ENCODE measurements at regions not wholly inside any gene's neighbourhood (a gene's known extent, or its start where the extent isn't known, plus 50 kb on each side); places are given as distances from the start of the nearest gene placed in this dataset.

DNA sequence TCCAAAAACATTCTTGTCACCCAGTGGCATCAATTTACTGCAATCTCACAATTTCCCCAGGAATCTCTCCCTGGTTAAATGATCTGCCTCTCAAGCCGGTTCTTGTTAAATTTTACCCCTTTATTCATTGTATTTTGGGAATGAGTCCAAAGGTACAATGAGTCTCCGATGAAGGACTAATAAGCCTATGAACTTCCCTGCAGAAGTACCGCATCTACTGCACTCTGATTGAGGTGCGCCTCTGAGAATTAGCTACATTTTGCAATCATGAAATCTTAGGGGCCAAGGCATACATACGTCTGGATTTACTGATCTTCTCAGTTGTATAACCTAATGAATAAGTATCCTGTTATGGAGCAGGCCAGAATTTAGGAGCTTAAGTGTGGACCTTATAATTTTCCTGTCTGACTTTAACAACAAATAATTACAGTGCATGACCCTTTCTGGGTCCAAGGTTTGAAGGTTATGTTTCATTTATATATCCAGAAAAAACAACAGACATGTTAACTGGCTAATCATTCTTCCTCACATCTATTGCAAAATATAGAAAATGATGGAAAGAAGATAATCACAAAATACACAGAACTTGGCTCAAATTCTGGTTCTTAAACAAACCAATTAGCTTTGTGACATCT lies 261.8 kb upstream of the NRXN1 start:
- no peak overlapping the region for H3K4me3 ChIP-seq
- H2AFZ ChIP-seq = no peak overlapping the region
- no peaks in the 10 kb centered on the region for H3K36me3 ChIP-seq (ENCODE audit: low read depth)
- no peaks in the 10 kb centered on the region for H3F3A ChIP-seq (ENCODE audit: insufficient read depth, low read depth)
- H3K9me2 ChIP-seq (ENCODE audit: insufficient read depth) = no peaks in the 10 kb centered on the region
- no peak overlapping the region for H3K27ac ChIP-seq
- CTCF ChIA-PET = no interaction called here
- DNase-seq = no peak
- intact Hi-C loops (cut with micrococcal nuclease; ENCODE audit: unreplicated experiment) = no loop called here
- no peaks in the 10 kb centered on the region for H3K27me3 ChIP-seq (ENCODE audit: insufficient read depth, low read depth)
- no peak overlapping the region for H3K4me2 ChIP-seq
- no TSS peak for BruUV-seq (replicated peaks)
- no peaks in the 10 kb centered on the region for H3K4me1 ChIP-seq (replicated peaks; ENCODE audit: insufficient read depth)
- POLR2A ChIA-PET (ENCODE audit: unreplicated experiment) = no interaction called here
- TF ChIP-seq EZH2 (IDR thresholded peaks at IDR 0.05; ENCODE audit: low read depth) = no peak
- TF ChIP-seq, protein P1, sequence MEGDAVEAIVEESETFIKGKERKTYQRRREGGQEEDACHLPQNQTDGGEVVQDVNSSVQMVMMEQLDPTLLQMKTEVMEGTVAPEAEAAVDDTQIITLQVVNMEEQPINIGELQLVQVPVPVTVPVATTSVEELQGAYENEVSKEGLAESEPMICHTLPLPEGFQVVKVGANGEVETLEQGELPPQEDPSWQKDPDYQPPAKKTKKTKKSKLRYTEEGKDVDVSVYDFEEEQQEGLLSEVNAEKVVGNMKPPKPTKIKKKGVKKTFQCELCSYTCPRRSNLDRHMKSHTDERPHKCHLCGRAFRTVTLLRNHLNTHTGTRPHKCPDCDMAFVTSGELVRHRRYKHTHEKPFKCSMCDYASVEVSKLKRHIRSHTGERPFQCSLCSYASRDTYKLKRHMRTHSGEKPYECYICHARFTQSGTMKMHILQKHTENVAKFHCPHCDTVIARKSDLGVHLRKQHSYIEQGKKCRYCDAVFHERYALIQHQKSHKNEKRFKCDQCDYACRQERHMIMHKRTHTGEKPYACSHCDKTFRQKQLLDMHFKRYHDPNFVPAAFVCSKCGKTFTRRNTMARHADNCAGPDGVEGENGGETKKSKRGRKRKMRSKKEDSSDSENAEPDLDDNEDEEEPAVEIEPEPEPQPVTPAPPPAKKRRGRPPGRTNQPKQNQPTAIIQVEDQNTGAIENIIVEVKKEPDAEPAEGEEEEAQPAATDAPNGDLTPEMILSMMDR (conservative IDR thresholded peaks at IDR 0.05) = no peak
- no peaks in the 10 kb centered on the region for H4K20me1 ChIP-seq (ENCODE audit: insufficient read depth)
- H3K9me3 ChIP-seq (ENCODE audit: insufficient read depth, low read depth) = no peaks in the 10 kb centered on the region
- no peaks in the 10 kb centered on the region for H3K79me2 ChIP-seq (ENCODE audit: low read depth)

DNA sequence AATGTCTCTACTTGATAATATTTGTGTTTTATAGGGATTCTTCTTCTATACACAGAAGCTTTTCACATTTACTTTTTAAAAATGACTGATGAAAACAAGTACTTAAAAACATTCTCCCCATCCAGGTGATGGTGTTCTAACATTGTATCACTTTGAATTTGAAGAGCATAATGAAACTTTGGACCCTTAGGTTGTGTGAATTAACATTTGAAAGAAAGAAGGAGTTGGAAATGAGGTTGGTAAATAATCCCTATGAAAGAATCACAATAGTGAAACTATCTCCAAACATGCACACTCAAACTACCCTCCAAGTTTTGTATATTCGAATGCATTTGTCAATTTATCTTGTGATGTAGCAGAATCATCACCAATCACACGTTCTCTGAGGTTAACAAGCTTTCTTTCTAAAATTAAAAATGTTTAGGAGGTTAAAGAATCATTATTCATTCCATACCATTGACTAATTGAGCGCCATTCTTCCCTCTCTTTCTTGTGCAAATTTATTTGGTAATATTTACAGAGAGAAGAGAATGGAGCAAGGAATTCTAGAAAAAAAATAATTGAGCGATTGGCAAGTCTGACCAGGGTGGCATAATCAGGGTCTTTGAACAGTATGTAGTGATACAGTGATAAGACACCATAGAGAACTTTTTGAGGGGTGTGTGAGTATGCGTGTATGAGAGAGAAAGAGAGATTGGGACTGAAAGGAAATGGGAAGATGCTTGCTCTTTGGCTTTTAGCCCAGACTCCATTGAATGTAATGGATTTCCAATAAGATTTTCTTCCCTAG lies 260.0 kb upstream of the NRXN1 start:
- POLR2A ChIA-PET (ENCODE audit: unreplicated experiment) = no interaction called here
- H4K20me1 ChIP-seq (ENCODE audit: insufficient read depth) = no peaks in the 10 kb centered on the region
- H2AFZ ChIP-seq = no peak overlapping the region; the same call in 1 of the 2 replicates
- TF ChIP-seq EZH2 (IDR thresholded peaks at IDR 0.05; ENCODE audit: low read depth) = no peak
- TF ChIP-seq, protein P1 (conservative IDR thresholded peaks at IDR 0.05) = no peak
- no peaks in the 10 kb centered on the region for H3K9me2 ChIP-seq (ENCODE audit: insufficient read depth)
- no peaks in the 10 kb centered on the region for H3K27me3 ChIP-seq (ENCODE audit: insufficient read depth, low read depth)
- H3K27ac ChIP-seq = no peak overlapping the region
- no peak overlapping the region for H3K4me2 ChIP-seq
- H3K36me3 ChIP-seq (ENCODE audit: low read depth) = no peaks in the 10 kb centered on the region
- CTCF ChIA-PET = no interaction called here
- no peaks in the 10 kb centered on the region for H3F3A ChIP-seq (ENCODE audit: insufficient read depth, low read depth)
- no peaks in the 10 kb centered on the region for H3K4me1 ChIP-seq (replicated peaks; ENCODE audit: insufficient read depth)
- H3K4me3 ChIP-seq = no peak overlapping the region
- H3K9me3 ChIP-seq (ENCODE audit: insufficient read depth, low read depth) = no peaks in the 10 kb centered on the region
- intact Hi-C loops (cut with micrococcal nuclease; ENCODE audit: unreplicated experiment) = no loop called here
- no TSS peak for BruUV-seq (replicated peaks)
- no peak for DNase-seq
- no peaks in the 10 kb centered on the region for H3K79me2 ChIP-seq (ENCODE audit: low read depth)

DNA sequence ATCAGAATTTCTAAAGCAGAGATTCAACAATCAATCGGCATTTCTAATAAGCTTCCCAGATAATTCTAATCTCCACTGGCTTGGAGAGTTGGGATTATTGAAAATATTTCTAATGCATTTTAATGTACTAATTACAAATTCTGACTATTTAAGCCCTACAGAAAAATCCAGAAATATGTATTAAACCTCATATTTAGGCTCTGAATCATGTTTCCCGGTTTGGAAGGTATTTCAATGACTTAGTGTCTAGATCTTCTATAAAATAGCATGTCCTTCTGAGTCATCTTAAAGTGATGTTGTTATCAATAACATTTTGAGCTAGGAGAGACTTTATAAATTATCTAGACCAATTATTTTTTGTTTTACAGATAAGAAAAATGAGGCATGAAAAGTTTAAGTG lies 258.8 kb upstream of the NRXN1 start:
- no peak overlapping the region for H2AFZ ChIP-seq
- H3K36me3 ChIP-seq (ENCODE audit: low read depth) = no peaks in the 10 kb centered on the region
- CTCF ChIA-PET = no interaction called here
- no peak for DNase-seq
- H3K9me2 ChIP-seq (ENCODE audit: insufficient read depth) = no peaks in the 10 kb centered on the region; the same call in 1 of the 2 replicates
- H3K9me3 ChIP-seq (ENCODE audit: insufficient read depth, low read depth) = no peaks in the 10 kb centered on the region
- H3K27ac ChIP-seq = no peak overlapping the region
- no peak overlapping the region for H3K4me3 ChIP-seq
- TF ChIP-seq EZH2 (IDR thresholded peaks at IDR 0.05; ENCODE audit: low read depth) = no peak
- TF ChIP-seq, protein P1 (conservative IDR thresholded peaks at IDR 0.05) = no peak
- H3K4me1 ChIP-seq (replicated peaks; ENCODE audit: insufficient read depth) = no peaks in the 10 kb centered on the region
- no peak overlapping the region for H3K4me2 ChIP-seq
- POLR2A ChIA-PET (ENCODE audit: unreplicated experiment) = no interaction called here
- intact Hi-C loops (cut with micrococcal nuclease; ENCODE audit: unreplicated experiment) = no loop called here
- H3F3A ChIP-seq (ENCODE audit: insufficient read depth, low read depth) = no peaks in the 10 kb centered on the region
- no TSS peak for BruUV-seq (replicated peaks)
- no peaks in the 10 kb centered on the region for H3K27me3 ChIP-seq (ENCODE audit: insufficient read depth, low read depth)
- H4K20me1 ChIP-seq (ENCODE audit: insufficient read depth) = no peaks in the 10 kb centered on the region
- no peaks in the 10 kb centered on the region for H3K79me2 ChIP-seq (ENCODE audit: low read depth)

Measured in PC-9 (cell line).